ENCODE measurements at regions not wholly inside any gene's neighbourhood (a gene's known extent, or its start where the extent isn't known, plus 50 kb on each side); places are given as distances from the start of the nearest gene placed in this dataset.
A peak's percentile ranks its signal among the peaks of the same experiment; 100 is the strongest.

GRCh38 chr2:75798569-75798968 lies 87.9 kb upstream of the GCFC2 start:
- Mint-ChIP-seq H3K27ac (ENCODE audit: unreplicated experiment) (peak overlapping the region; percentile 62), H3K27me3 (ENCODE audit: unreplicated experiment) (no peaks in the 10 kb centered on the region), H3K9me3 (ENCODE audit: unreplicated experiment) (no peaks in the 10 kb centered on the region), H3K36me3 (ENCODE audit: unreplicated experiment) (no peaks in the 10 kb centered on the region), H3K4me1 (ENCODE audit: low read depth, unreplicated experiment) (peaks cover 17% of the 10 kb centered on the region), H3K4me3 (ENCODE audit: unreplicated experiment) (no peak overlapping the region)
- no peak for DNase-seq
- TF ChIP-seq, protein P1, sequence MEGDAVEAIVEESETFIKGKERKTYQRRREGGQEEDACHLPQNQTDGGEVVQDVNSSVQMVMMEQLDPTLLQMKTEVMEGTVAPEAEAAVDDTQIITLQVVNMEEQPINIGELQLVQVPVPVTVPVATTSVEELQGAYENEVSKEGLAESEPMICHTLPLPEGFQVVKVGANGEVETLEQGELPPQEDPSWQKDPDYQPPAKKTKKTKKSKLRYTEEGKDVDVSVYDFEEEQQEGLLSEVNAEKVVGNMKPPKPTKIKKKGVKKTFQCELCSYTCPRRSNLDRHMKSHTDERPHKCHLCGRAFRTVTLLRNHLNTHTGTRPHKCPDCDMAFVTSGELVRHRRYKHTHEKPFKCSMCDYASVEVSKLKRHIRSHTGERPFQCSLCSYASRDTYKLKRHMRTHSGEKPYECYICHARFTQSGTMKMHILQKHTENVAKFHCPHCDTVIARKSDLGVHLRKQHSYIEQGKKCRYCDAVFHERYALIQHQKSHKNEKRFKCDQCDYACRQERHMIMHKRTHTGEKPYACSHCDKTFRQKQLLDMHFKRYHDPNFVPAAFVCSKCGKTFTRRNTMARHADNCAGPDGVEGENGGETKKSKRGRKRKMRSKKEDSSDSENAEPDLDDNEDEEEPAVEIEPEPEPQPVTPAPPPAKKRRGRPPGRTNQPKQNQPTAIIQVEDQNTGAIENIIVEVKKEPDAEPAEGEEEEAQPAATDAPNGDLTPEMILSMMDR (IDR thresholded peaks at IDR 0.05; ENCODE audit: partially characterized antibody, unreplicated experiment), result no peak

GRCh38 chr2:75792996-75793395 lies 82.3 kb upstream of the GCFC2 start:
- Mint-ChIP-seq H3K9me3 (ENCODE audit: unreplicated experiment) (peaks cover 6% of the 10 kb centered on the region), H3K4me3 (ENCODE audit: unreplicated experiment) (no peak overlapping the region), H3K4me1 (ENCODE audit: low read depth, unreplicated experiment) (peaks cover 21% of the 10 kb centered on the region), H3K27ac (ENCODE audit: unreplicated experiment) (no peak overlapping the region), H3K36me3 (ENCODE audit: unreplicated experiment) (no peaks in the 10 kb centered on the region), H3K27me3 (ENCODE audit: unreplicated experiment) (peaks cover 3% of the 10 kb centered on the region)
- DNase-seq, result no peak
- TF ChIP-seq, protein P1 (IDR thresholded peaks at IDR 0.05; ENCODE audit: partially characterized antibody, unreplicated experiment), result no peak

DNA sequence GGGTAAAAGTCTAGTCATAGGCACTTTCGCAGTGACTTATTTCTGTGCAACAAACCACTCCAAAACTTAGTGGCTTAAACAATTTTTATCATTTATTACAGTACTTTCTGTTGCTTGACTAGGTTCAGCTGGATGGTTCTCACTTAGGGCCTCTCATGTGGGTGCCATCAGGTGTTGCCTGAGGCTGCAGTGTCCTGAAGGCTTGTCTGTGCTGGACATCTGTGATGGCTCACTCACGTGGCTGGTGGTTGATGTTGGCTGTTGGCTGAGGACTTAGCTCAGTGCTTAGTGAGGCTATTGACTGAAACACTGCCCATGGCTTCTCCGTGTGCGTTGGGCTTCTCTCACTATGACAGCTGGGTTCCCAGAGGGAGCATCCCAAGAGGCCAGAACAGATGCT lies 81.4 kb upstream of the GCFC2 start:
- H3K9me3 Mint-ChIP-seq (ENCODE audit: unreplicated experiment), result peaks cover 6% of the 10 kb centered on the region
- TF ChIP-seq, protein P1 (IDR thresholded peaks at IDR 0.05; ENCODE audit: partially characterized antibody, unreplicated experiment), result no peak
- peak; percentile 60 for DNase-seq
- H3K4me3 Mint-ChIP-seq (ENCODE audit: unreplicated experiment), result no peak overlapping the region
- H3K27ac Mint-ChIP-seq (ENCODE audit: unreplicated experiment), result peak overlapping the region; percentile 67
- H3K27me3 Mint-ChIP-seq (ENCODE audit: unreplicated experiment), result peaks cover 3% of the 10 kb centered on the region
- H3K36me3 Mint-ChIP-seq (ENCODE audit: unreplicated experiment), result no peaks in the 10 kb centered on the region
- H3K4me1 Mint-ChIP-seq (ENCODE audit: low read depth, unreplicated experiment), result peaks cover 26% of the 10 kb centered on the region

DNA sequence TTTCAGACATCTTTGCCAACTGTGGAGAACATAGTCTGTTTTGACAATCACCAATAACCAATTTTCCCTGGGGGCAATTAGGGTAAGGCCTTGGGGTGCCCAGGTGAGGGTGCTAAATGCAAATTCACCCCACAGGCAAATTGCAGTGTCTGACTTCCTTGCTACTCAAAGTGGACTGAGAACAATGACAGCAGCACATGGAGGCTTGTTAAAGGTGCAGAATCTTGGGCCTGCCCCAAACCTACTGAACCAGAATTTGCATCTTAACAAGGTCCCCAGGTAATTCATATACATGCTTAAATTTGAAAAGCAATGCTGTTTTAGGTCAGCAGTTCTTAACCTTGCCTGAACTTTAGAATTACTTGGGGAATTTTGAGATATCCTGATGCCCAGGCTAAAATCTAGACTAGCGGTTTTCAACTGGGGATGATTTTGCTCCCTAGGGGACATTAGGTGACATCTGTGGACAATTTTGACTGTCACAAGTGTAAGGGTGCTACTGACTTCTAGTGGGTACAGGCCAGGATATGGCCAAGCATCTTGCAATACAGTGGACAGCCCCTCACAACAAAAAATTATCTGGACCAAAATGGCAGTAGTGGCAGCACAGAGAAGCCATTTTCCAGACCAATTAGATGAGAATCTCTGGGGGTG lies 80.2 kb upstream of the GCFC2 start:
- DNase-seq, result no peak
- peaks cover 3% of the 10 kb centered on the region for H3K27me3 Mint-ChIP-seq (ENCODE audit: unreplicated experiment)
- peaks cover 30% of the 10 kb centered on the region for H3K4me1 Mint-ChIP-seq (ENCODE audit: low read depth, unreplicated experiment)
- no peak overlapping the region for H3K4me3 Mint-ChIP-seq (ENCODE audit: unreplicated experiment)
- H3K27ac Mint-ChIP-seq (ENCODE audit: unreplicated experiment), result no peak overlapping the region
- no peaks in the 10 kb centered on the region for H3K36me3 Mint-ChIP-seq (ENCODE audit: unreplicated experiment)
- TF ChIP-seq, protein P1 (IDR thresholded peaks at IDR 0.05; ENCODE audit: partially characterized antibody, unreplicated experiment), result no peak
- peaks cover 6% of the 10 kb centered on the region for H3K9me3 Mint-ChIP-seq (ENCODE audit: unreplicated experiment)

DNA sequence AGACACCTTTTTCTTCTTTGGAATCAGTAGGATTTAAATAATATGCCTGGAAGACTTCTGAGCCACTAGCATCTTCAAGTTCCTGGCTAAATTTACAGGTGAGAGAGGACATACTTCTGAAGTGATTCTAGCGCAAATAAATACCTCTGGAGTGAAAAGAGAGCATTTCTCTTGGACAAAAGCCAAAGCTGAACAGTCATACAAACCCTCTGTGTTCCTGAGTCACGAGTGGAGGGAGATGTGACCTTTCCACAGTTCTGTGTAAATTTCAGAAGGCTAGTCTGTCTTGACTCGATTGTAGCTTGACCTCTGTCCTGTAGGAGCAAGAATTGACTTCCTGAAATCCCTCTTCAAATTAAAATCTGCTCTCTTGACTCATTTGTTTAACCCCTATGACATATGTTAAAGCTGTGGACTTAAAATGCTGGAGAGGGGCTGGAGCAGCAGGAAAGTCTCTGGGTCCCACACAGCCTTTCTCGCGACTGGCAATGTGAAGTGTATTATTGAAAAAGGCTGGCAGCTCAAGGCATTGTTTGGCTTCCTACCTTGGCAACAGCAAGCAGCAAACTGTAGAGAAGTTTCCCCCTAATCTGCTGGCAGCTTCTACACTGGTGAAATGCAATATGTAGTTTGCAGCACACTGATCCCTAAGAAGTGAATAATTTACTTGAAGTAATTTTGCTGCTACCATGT lies 79.6 kb upstream of the GCFC2 start:
- Mint-ChIP-seq H3K27me3 (ENCODE audit: unreplicated experiment) (peaks cover 3% of the 10 kb centered on the region), H3K4me3 (ENCODE audit: unreplicated experiment) (no peak overlapping the region), H3K4me1 (ENCODE audit: low read depth, unreplicated experiment) (peaks cover 30% of the 10 kb centered on the region), H3K27ac (ENCODE audit: unreplicated experiment) (no peak overlapping the region), H3K36me3 (ENCODE audit: unreplicated experiment) (no peaks in the 10 kb centered on the region), H3K9me3 (ENCODE audit: unreplicated experiment) (peaks cover 6% of the 10 kb centered on the region)
- TF ChIP-seq, protein P1 (IDR thresholded peaks at IDR 0.05; ENCODE audit: partially characterized antibody, unreplicated experiment), result no peak
- DNase-seq, result no peak
